Esophagus (tissue), 2 donors: ENCODE measurements at regions not wholly inside any gene's neighbourhood (a gene's known extent, or its start where the extent isn't known, plus 50 kb on each side); places are given as distances from the start of the nearest gene placed in this dataset.
"Not testable (repeated sequence)": the region's sequence is repeated elsewhere in the genome, so short reads cannot be mapped to it uniquely, and the experiment has no call there.

ENCODE experiments used
- H3K27ac ChIP-seq, 2 donors: one replicate each; pipeline ENCODE4 v1.5.1; 2013; ENCODE audit warnings: low read depth in 2 of 2, mild to moderate bottlenecking in 2 of 2, inconsistent platforms in 1 of 2, low read length in 1 of 2, moderate library complexity in 1 of 2
- H3K27me3 ChIP-seq, 2 donors: one replicate each; pipeline ENCODE4 v1.6.1; 2013; ENCODE audit warnings: low read length in 2 of 2, control low read depth in 1 of 2, mild to moderate bottlenecking in 1 of 2; ENCODE audit not compliant: insufficient read depth in 2 of 2, control insufficient read depth in 1 of 2
- H3K36me3 ChIP-seq, 2 donors: one replicate each; pipeline ENCODE4 v1.6.1; 2013; ENCODE audit warnings: low read length in 1 of 2; ENCODE audit not compliant: control insufficient read depth in 2 of 2, insufficient read depth in 2 of 2
- H3K4me1 ChIP-seq, 2 donors: one replicate each; pipeline ENCODE4 v1.6.1; 2013; ENCODE audit warnings: low read length in 1 of 2; ENCODE audit not compliant: control insufficient read depth in 2 of 2, insufficient read depth in 2 of 2
- H3K4me3 ChIP-seq, 2 donors: one replicate each; pipeline ENCODE4 v1.5.1; 2013; ENCODE audit warnings: low read length in 2 of 2, mild to moderate bottlenecking in 2 of 2, low read depth in 1 of 2, moderate library complexity in 1 of 2
- H3K9me3 ChIP-seq, 2 donors: one replicate each; pipeline ENCODE4 v1.6.1; 2013; ENCODE audit warnings: mild to moderate bottlenecking in 2 of 2, low read depth in 1 of 2, low read length in 1 of 2, moderate library complexity in 1 of 2; ENCODE audit not compliant: control insufficient read depth in 2 of 2, insufficient read depth in 1 of 2
- WGBS, 2 donors: extraction: QIAGEN DNeasy Blood & Tissue Kit; methylation state at CpG; one replicate each; pipeline ENCODE4 v1.1.7; 2013; 5-methylcytosine and 5-hydroxymethylcytosine counted together
- donor health status: healthy with polysubstance abuse.
- donor health status: Bipolar disorder and iron deficiency.

- H3K27ac ChIP-seq = no peak overlapping the region
- WGBS, 2 donors = 82 to 85% methylated on average over 5 of the region's 5 CpGs
- no peak overlapping the region for H3K4me3 ChIP-seq
These were observed 769.8 kb upstream of the MGAT4C start for GRCh38 chr12:87025976-87026375.

GRCh38 chr12:87021400-87021799 lies 765.2 kb upstream of the MGAT4C start:
- Histone ChIP-seq H3K36me3 (no peaks in the 10 kb centered on the region), H3K9me3 (no peaks in the 10 kb centered on the region), H3K4me3 (no peak overlapping the region), H3K4me1 (no peaks in the 10 kb centered on the region), H3K27me3 (no peaks in the 10 kb centered on the region), H3K27ac (no peak overlapping the region)
- 56 to 66% methylated on average over 2 of the region's 2 CpGs for WGBS, 2 donors

More at GRCh38 chr12:87025976-87026375, 769.8 kb upstream of the MGAT4C start:
- H3K27me3 ChIP-seq = no peaks in the 10 kb centered on the region
- H3K4me1 ChIP-seq = no peaks in the 10 kb centered on the region
- no peaks in the 10 kb centered on the region for H3K36me3 ChIP-seq
- H3K9me3 ChIP-seq = no peaks in the 10 kb centered on the region

GRCh38 chr12:87020071-87020470 lies 763.9 kb upstream of the MGAT4C start:
- H3K4me1 ChIP-seq = no peaks in the 10 kb centered on the region
- H3K36me3 ChIP-seq = no peaks in the 10 kb centered on the region
- no peaks in the 10 kb centered on the region for H3K9me3 ChIP-seq
- 87 to 90% methylated on average over 1 of the region's 1 CpG for WGBS, 2 donors
- H3K4me3 ChIP-seq = no peak overlapping the region
- H3K27me3 ChIP-seq = no peaks in the 10 kb centered on the region
- no peak overlapping the region for H3K27ac ChIP-seq

GRCh38 chr12:87015352-87015751 lies 759.2 kb upstream of the MGAT4C start:
- Histone ChIP-seq H3K27me3 (no peaks in the 10 kb centered on the region), H3K27ac (no peak overlapping the region), H3K4me1 (no peaks in the 10 kb centered on the region), H3K4me3 (no peak overlapping the region), H3K9me3 (no peaks in the 10 kb centered on the region), H3K36me3 (no peaks in the 10 kb centered on the region)
- WGBS, 2 donors = 75 to 83% methylated on average over 3 of the region's 3 CpGs

GRCh38 chr12:87008785-87009384 lies 752.7 kb upstream of the MGAT4C start:
- no peaks in the 10 kb centered on the region for H3K4me1 ChIP-seq
- no peaks in the 10 kb centered on the region for H3K36me3 ChIP-seq
- H3K4me3 ChIP-seq = no peak overlapping the region
- 40 to 42% methylated on average over 1 of the region's 1 CpG for WGBS, 2 donors
- H3K9me3 ChIP-seq = no peaks in the 10 kb centered on the region
- no peaks in the 10 kb centered on the region for H3K27me3 ChIP-seq
- H3K27ac ChIP-seq = no peak overlapping the region

GRCh38 chr12:87001102-87001501 lies 744.9 kb upstream of the MGAT4C start:
- no peaks in the 10 kb centered on the region for H3K36me3 ChIP-seq
- H3K9me3 ChIP-seq = no peaks in the 10 kb centered on the region
- H3K27ac ChIP-seq = no peak overlapping the region
- H3K4me3 ChIP-seq = no peak overlapping the region
- no peaks in the 10 kb centered on the region for H3K4me1 ChIP-seq
- WGBS, 2 donors = 43 to 52% methylated on average over 1 of the region's 1 CpG
- no peaks in the 10 kb centered on the region for H3K27me3 ChIP-seq

- 93 to 95% methylated on average over 4 of the region's 4 CpGs for WGBS, 2 donors
- H3K9me3 ChIP-seq = no peaks in the 10 kb centered on the region
- no peak overlapping the region for H3K27ac ChIP-seq
- no peaks in the 10 kb centered on the region for H3K27me3 ChIP-seq
- no peaks in the 10 kb centered on the region for H3K4me1 ChIP-seq
- H3K4me3 ChIP-seq = no peak overlapping the region
- H3K36me3 ChIP-seq = no peaks in the 10 kb centered on the region
These were observed 729.1 kb upstream of the MGAT4C start for GRCh38 chr12:86985298-86985697.

GRCh38 chr12:86970595-86970994 lies 714.4 kb upstream of the MGAT4C start:
- not testable (repeated sequence) for H3K36me3 ChIP-seq, H3K9me3 ChIP-seq, H3K4me1 ChIP-seq, H3K4me3 ChIP-seq, H3K27ac ChIP-seq, H3K27me3 ChIP-seq
- WGBS, 2 donors = 78 to 84% methylated on average over 7 of the region's 7 CpGs

GRCh38 chr12:86959766-86960458 lies 703.7 kb upstream of the MGAT4C start:
- Histone ChIP-seq H3K27me3 (no peaks in the 10 kb centered on the region), H3K36me3 (no peaks in the 10 kb centered on the region), H3K9me3 (peaks cover 0 to 5% of the 10 kb centered on the region in 2 donors), H3K27ac (no peak overlapping the region), H3K4me1 (no peaks in the 10 kb centered on the region), H3K4me3 (no peak overlapping the region)
- WGBS, 2 donors = 62 to 63% methylated on average over 5 of the region's 5 CpGs

GRCh38 chr12:86950444-86950843 lies 694.3 kb upstream of the MGAT4C start:
- Histone ChIP-seq H3K27me3 (no peaks in the 10 kb centered on the region), H3K4me1 (no peaks in the 10 kb centered on the region), H3K36me3 (no peaks in the 10 kb centered on the region), H3K4me3 (no peak overlapping the region), H3K27ac (no peak overlapping the region), H3K9me3 (no peaks in the 10 kb centered on the region)
- 67 to 75% methylated on average over 3 of the region's 3 CpGs for WGBS, 2 donors
